Mesendoderm (in vitro differentiated cells): ENCODE measurements at regions not wholly inside any gene's neighbourhood (a gene's known extent, or its start where the extent isn't known, plus 50 kb on each side); places are given as distances from the start of the nearest gene placed in this dataset.
"Not testable (repeated sequence)": the region's sequence is repeated elsewhere in the genome, so short reads cannot be mapped to it uniquely, and the experiment has no call there.

Experiments
- DNase-seq: peaks from one replicate; pipeline ENCODE4 v3.0.0; 2013
- H2AK5ac ChIP-seq: 2 replicates; pipeline ENCODE4 v1.6.1; 2013; ENCODE audit warnings: low read length, inconsistent platforms
- H2BK120ac ChIP-seq: 2 replicates; pipeline ENCODE4 v1.6.1; 2013; ENCODE audit warnings: low read depth, mild to moderate bottlenecking, low read length, moderate library complexity, mixed read lengths
- H2BK15ac ChIP-seq: replicated peaks from 2 replicates; pipeline ENCODE4 v1.6.1; 2013; ENCODE audit warnings: low read depth, mild to moderate bottlenecking, moderate library complexity
- H2BK5ac ChIP-seq: 2 replicates; pipeline ENCODE4 v1.6.1; 2013; ENCODE audit warnings: low read length, inconsistent platforms
- H3K18ac ChIP-seq: 2 replicates; pipeline ENCODE4 v1.6.1; 2013; ENCODE audit warnings: mild to moderate bottlenecking, low read length, mixed read lengths
- H3K23ac ChIP-seq: one replicate; pipeline ENCODE4 v1.6.1; 2013; ENCODE audit warnings: low read length
- H3K27ac ChIP-seq: 2 replicates; pipeline ENCODE4 v1.5.1; 2013; ENCODE audit warnings: low read depth, mild to moderate bottlenecking, inconsistent platforms, low read length, moderate library complexity
- H3K27me3 ChIP-seq: 2 replicates; pipeline ENCODE4 v1.6.1; 2013; ENCODE audit warnings: low read length, control low read depth, mild to moderate bottlenecking, inconsistent platforms; ENCODE audit not compliant: insufficient read depth, poor library complexity
- H3K36me3 ChIP-seq: 2 replicates; pipeline ENCODE4 v1.6.1; 2013; ENCODE audit warnings: low read length, inconsistent platforms; ENCODE audit not compliant: control insufficient read depth, insufficient read depth
- H3K4ac ChIP-seq: one replicate; pipeline ENCODE4 v1.6.1; 2013; ENCODE audit warnings: low read depth, mild to moderate bottlenecking, low read length, moderate library complexity
- H3K4me1 ChIP-seq: 2 replicates; pipeline ENCODE4 v1.6.1; 2013; ENCODE audit warnings: low read depth, low read length, inconsistent platforms; ENCODE audit not compliant: control insufficient read depth
- H3K4me2 ChIP-seq: 2 replicates; pipeline ENCODE4 v1.6.1; 2013; ENCODE audit warnings: low read length
- H3K4me3 ChIP-seq: 2 replicates; pipeline ENCODE4 v1.5.1; 2013; ENCODE audit warnings: mild to moderate bottlenecking, low read length
- H3K56ac ChIP-seq: one replicate; pipeline ENCODE4 v1.6.1; 2013; ENCODE audit warnings: low read length
- H3K79me1 ChIP-seq: 2 replicates; pipeline ENCODE4 v1.6.1; 2013; ENCODE audit warnings: low read length, inconsistent platforms
- H3K79me2 ChIP-seq: 2 replicates; pipeline ENCODE4 v1.6.1; 2013; ENCODE audit warnings: mild to moderate bottlenecking, low read length; ENCODE audit not compliant: control insufficient read depth, insufficient read depth
- H3K9ac ChIP-seq: 2 replicates; pipeline ENCODE4 v1.6.1; 2013; ENCODE audit warnings: low read length, inconsistent platforms
- H4K5ac ChIP-seq: one replicate; pipeline ENCODE4 v1.6.1; 2013; ENCODE audit warnings: low read length
- H4K8ac ChIP-seq: one replicate; pipeline ENCODE4 v1.6.1; 2013; ENCODE audit warnings: low read depth, mild to moderate bottlenecking, control low read depth, low read length, moderate library complexity
- WGBS: extraction: QIAGEN DNeasy Blood & Tissue Kit; methylation state at CpG from one replicate; pipeline ENCODE4 v1.1.7; 2013; ENCODE audit warnings: low lambda C conversion rate, missing lambda C conversion rate; ENCODE audit not compliant: insufficient coverage; ENCODE audit errors: extremely low coverage; 5-methylcytosine and 5-hydroxymethylcytosine counted together

- H3K36me3 ChIP-seq: no peaks in the 10 kb centered on the region
- no peak overlapping the region for H2AK5ac ChIP-seq
- H3K4me2 ChIP-seq: no peak overlapping the region
- DNase-seq: no peak
- H3K4me3 ChIP-seq: no peak overlapping the region
- H4K8ac ChIP-seq: no peak overlapping the region
- no peak overlapping the region for H3K23ac ChIP-seq
- no peak overlapping the region for H3K4ac ChIP-seq
- H2BK5ac ChIP-seq: no peak overlapping the region
- H3K27ac ChIP-seq: no peak overlapping the region
- no peak overlapping the region for H3K9ac ChIP-seq
- H2BK15ac ChIP-seq: no peak overlapping the region
- no peak overlapping the region for H4K5ac ChIP-seq
- no peaks in the 10 kb centered on the region for H3K79me1 ChIP-seq
- no peaks in the 10 kb centered on the region for H3K27me3 ChIP-seq
- H2BK120ac ChIP-seq: no peak overlapping the region
- H3K56ac ChIP-seq: no peak overlapping the region
- WGBS: no CpG with 5 or more reads among the region's 1 CpG
- H3K18ac ChIP-seq: no peak overlapping the region
- H3K4me1 ChIP-seq: no peaks in the 10 kb centered on the region
- H3K79me2 ChIP-seq: no peaks in the 10 kb centered on the region
Observed at GRCh38 chr6:11885159-11885558, 106.6 kb upstream of the ADTRP start.

GRCh38 chr6:11883471-11883870, 104.9 kb upstream of the ADTRP start:
- not testable (repeated sequence) for H3K79me1 ChIP-seq, H3K4me3 ChIP-seq, H2BK15ac ChIP-seq, H2AK5ac ChIP-seq, DNase-seq, H2BK120ac ChIP-seq, H3K18ac ChIP-seq, H3K27ac ChIP-seq, H3K9ac ChIP-seq, H3K4ac ChIP-seq, H3K27me3 ChIP-seq, H3K23ac ChIP-seq, H4K5ac ChIP-seq, H3K79me2 ChIP-seq, H2BK5ac ChIP-seq, H4K8ac ChIP-seq, H3K4me1 ChIP-seq, H3K36me3 ChIP-seq, H3K56ac ChIP-seq, H3K4me2 ChIP-seq
- WGBS: no CpG with 5 or more reads among the region's 2 CpGs

- not testable (repeated sequence) for H4K8ac ChIP-seq, H3K9ac ChIP-seq, H2AK5ac ChIP-seq, H3K18ac ChIP-seq, H3K4me2 ChIP-seq, H3K79me1 ChIP-seq, H3K4me3 ChIP-seq, H3K27ac ChIP-seq, H4K5ac ChIP-seq, H2BK120ac ChIP-seq, H3K79me2 ChIP-seq, H3K4me1 ChIP-seq, H2BK15ac ChIP-seq, H3K56ac ChIP-seq, DNase-seq, H3K27me3 ChIP-seq, H2BK5ac ChIP-seq, H3K36me3 ChIP-seq, H3K4ac ChIP-seq, H3K23ac ChIP-seq
- no CpG with 5 or more reads among the region's 4 CpGs for WGBS
Observed at GRCh38 chr6:11880156-11880555, 101.6 kb upstream of the ADTRP start.

GRCh38 chr6:11878735-11879134, 100.1 kb upstream of the ADTRP start:
- H2BK5ac ChIP-seq: no peak overlapping the region
- DNase-seq: no peak
- H3K4me3 ChIP-seq: no peak overlapping the region
- H3K4me1 ChIP-seq: peaks cover 2% of the 10 kb centered on the region
- H3K18ac ChIP-seq: no peak overlapping the region
- no peaks in the 10 kb centered on the region for H3K79me1 ChIP-seq
- H3K23ac ChIP-seq: no peak overlapping the region
- H3K9ac ChIP-seq: no peak overlapping the region
- no peaks in the 10 kb centered on the region for H3K79me2 ChIP-seq
- no peak overlapping the region for H3K56ac ChIP-seq
- H3K27me3 ChIP-seq: no peaks in the 10 kb centered on the region
- H3K27ac ChIP-seq: no peak overlapping the region
- H3K4me2 ChIP-seq: no peak overlapping the region
- no peak overlapping the region for H4K8ac ChIP-seq
- H4K5ac ChIP-seq: no peak overlapping the region
- WGBS: no CpG with 5 or more reads among the region's 3 CpGs
- H3K36me3 ChIP-seq: no peaks in the 10 kb centered on the region
- H2BK15ac ChIP-seq: no peak overlapping the region
- H2AK5ac ChIP-seq: no peak overlapping the region
- H3K4ac ChIP-seq: no peak overlapping the region
- H2BK120ac ChIP-seq: no peak overlapping the region

GRCh38 chr6:11878029-11878428, 99.4 kb upstream of the ADTRP start:
- WGBS: no CpG with 5 or more reads among the region's 3 CpGs
- no peak overlapping the region for H3K18ac ChIP-seq

GRCh38 chr6:11876934-11877433, 98.4 kb upstream of the ADTRP start:
- Histone ChIP-seq H3K9ac (no peak overlapping the region), H2BK120ac (no peak overlapping the region), H3K4me2 (no peak overlapping the region), H3K36me3 (no peaks in the 10 kb centered on the region), H3K18ac (no peak overlapping the region), H2BK5ac (no peak overlapping the region), H3K27me3 (no peaks in the 10 kb centered on the region), H3K4me1 (peaks cover 2% of the 10 kb centered on the region), H3K4ac (no peak overlapping the region), H2BK15ac (no peak overlapping the region), H3K4me3 (no peak overlapping the region), H3K79me1 (no peaks in the 10 kb centered on the region), H2AK5ac (no peak overlapping the region), H3K23ac (no peak overlapping the region), H4K8ac (no peak overlapping the region), H4K5ac (no peak overlapping the region), H3K56ac (no peak overlapping the region), H3K27ac (no peak overlapping the region), H3K79me2 (no peaks in the 10 kb centered on the region)
- DNase-seq: peak; percentile 51
- WGBS: no CpG with 5 or more reads among the region's 10 CpGs

More at GRCh38 chr6:11878029-11878428, 99.4 kb upstream of the ADTRP start:
- H3K79me2 ChIP-seq: no peaks in the 10 kb centered on the region
- no peak overlapping the region for H3K23ac ChIP-seq
- H3K4me2 ChIP-seq: no peak overlapping the region
- no peak overlapping the region for H2BK5ac ChIP-seq
- no peak overlapping the region for H4K5ac ChIP-seq
- H3K4me1 ChIP-seq: peaks cover 2% of the 10 kb centered on the region
- no peak overlapping the region for H2BK15ac ChIP-seq
- H3K4me3 ChIP-seq: no peak overlapping the region
- H3K27ac ChIP-seq: no peak overlapping the region
- H4K8ac ChIP-seq: no peak overlapping the region
- H3K4ac ChIP-seq: no peak overlapping the region
- H3K79me1 ChIP-seq: no peaks in the 10 kb centered on the region
- H2AK5ac ChIP-seq: no peak overlapping the region
- no peak overlapping the region for H2BK120ac ChIP-seq
- H3K36me3 ChIP-seq: no peaks in the 10 kb centered on the region
- peak; percentile 16 for DNase-seq
- H3K56ac ChIP-seq: no peak overlapping the region
- no peaks in the 10 kb centered on the region for H3K27me3 ChIP-seq
- H3K9ac ChIP-seq: no peak overlapping the region
